Posterior cingulate gyrus (tissue), 11 donors: ENCODE measurements at regions not wholly inside any gene's neighbourhood (a gene's known extent, or its start where the extent isn't known, plus 50 kb on each side); places are given as distances from the start of the nearest gene placed in this dataset.

Source experiments
- DNase-seq, 10 donors: peaks; one replicate each; pipeline versions ENCODE4 v3.0.0 to v3.0.0-alpha.2; 2020 to 2021; ENCODE audit warnings: mixed read lengths in 3 of 10
- intact Hi-C: fragments of 100-400 bp; cut with DNase I; formaldehyde crosslinking; loops from one replicate; pipeline ENCODE4 v1.15.1; 2023

DNA sequence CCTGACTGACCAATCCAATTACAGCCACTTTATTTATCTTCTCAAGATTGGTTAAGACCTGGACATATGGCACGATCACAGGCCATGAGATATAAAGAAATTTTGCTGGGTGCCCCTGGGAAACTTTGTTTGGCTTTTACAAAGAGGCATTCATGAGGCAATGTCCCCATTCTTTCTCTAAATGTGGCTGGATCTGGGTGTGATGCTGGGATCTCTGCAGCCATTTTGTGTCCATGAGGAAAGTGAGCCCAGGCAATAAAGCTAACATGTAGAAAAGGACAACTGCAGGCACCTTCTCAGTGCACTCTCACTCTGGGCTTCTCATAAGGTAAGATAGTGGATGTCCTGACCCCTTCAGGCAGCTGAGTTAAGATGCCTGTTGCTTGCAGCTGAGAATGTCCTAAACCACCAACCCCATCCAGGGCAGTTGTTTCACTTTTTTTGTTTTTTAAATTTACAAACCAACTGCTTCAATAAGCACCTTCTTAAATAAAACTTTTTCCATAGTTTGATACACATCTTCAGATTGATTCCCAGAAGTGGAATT, 372.3 kb downstream of the MIAT start:
- DNase-seq: no peak
- intact Hi-C loops: no loop called here

GRCh38 chr22:27032091-27032761, 374.8 kb downstream of the MIAT start:
- intact Hi-C loops: no loop called here
- peak; percentile 49 to 95 (median 74) for DNase-seq

GRCh38 chr22:27041745-27042310, 384.4 kb downstream of the MIAT start:
- intact Hi-C loops: no loop called here
- DNase-seq: no peak

DNA sequence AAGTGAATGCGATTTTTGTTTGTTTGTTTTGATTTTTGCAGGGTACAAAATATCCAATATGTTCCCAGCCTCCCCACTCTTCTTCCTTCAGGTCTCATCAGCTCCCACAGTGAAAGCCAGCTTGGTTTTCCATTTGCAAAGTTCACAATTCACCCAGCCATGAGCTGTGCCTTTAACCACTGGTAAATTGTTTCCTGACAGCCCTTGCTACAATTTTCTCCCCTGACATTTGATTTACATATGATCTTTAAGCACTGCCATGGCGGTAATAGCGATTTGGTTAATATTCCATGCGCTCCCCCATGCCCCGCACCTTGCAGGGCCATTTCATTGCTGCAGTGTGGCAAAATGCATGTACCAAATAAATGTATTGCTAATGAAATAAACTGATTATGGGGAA, 385.9 kb downstream of the MIAT start:
- no peak for DNase-seq

GRCh38 chr22:27045103-27045947, 387.9 kb downstream of the MIAT start:
- intact Hi-C loops: no loop called here
- DNase-seq: no peak

More for the DNA sequence above, 385.9 kb downstream of the MIAT start:
- intact Hi-C loops: no loop called here

- intact Hi-C loops: no loop called here
- DNase-seq: no peak
Observed at GRCh38 chr22:27046086-27046485, 388.7 kb downstream of the MIAT start.

DNA sequence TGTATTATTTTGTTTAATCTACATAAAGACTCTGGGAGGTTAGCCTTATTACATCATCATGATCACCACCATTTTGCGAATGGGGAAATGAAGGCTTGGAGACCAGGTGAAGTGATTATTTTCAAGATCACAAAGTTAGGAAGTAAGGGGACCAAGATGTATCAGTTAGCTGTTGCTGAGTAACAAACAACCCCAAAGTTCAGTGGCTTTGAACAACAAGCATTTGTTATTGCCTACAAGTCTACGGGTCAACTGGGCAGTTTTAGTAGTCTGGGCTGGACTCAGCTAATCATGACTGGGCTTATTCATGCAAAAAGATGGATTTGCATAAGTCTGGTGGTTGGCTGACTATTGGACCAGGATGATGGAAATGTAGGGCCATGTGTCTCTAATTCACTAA, 389.2 kb downstream of the MIAT start:
- intact Hi-C loops: no loop called here

GRCh38 chr22:27050771-27051170, 393.4 kb downstream of the MIAT start:
- peak in 3 of 10 donors; percentile 6 to 19 (median 16) for DNase-seq
- intact Hi-C loops: no loop called here

More for the DNA sequence above, 389.2 kb downstream of the MIAT start:
- DNase-seq: no peak

DNA sequence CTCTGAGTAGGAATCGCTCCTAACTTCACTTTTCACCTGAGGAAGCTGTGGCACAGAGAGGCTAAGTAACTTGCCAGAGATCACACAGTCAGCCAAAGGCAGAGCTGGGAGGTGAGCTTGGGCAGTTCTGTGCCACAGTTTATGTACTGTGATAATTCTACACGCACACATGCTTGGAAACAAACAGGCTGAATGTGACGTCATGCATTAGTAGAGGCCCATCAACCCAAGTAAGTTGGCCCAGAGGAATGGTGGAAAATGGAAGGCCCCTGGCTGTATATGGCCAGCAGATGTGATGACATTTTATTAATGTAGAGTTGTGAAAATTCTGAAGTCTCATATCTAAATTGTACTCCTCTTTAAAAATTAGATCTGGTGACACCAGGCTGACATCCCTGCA, 394.0 kb downstream of the MIAT start:
- intact Hi-C loops: no loop called here
- no peak for DNase-seq

GRCh38 chr22:27057717-27058116, 400.3 kb downstream of the MIAT start:
- intact Hi-C loops: no loop called here
- no peak for DNase-seq

DNA sequence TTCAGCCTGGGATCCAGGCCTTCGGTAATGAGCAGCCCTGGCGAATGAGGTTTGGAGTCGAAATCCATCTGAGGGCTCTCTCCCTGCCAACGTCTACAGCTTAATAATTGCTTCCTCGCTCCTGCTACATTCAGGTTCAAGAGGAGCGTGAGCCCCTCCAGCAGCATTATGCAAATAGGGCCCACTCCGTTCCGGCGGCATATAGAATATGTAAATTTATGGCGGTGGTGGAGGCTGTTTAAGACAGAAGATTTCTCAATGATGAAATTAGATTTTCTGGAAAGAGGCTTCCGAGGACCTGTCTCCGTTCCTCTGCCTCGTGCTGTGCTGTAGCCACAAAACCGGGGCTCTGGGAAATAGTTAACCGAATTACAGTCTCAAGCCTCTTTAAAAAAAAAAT, 402.8 kb downstream of the MIAT start:
- intact Hi-C loops: no loop called here

DNA sequence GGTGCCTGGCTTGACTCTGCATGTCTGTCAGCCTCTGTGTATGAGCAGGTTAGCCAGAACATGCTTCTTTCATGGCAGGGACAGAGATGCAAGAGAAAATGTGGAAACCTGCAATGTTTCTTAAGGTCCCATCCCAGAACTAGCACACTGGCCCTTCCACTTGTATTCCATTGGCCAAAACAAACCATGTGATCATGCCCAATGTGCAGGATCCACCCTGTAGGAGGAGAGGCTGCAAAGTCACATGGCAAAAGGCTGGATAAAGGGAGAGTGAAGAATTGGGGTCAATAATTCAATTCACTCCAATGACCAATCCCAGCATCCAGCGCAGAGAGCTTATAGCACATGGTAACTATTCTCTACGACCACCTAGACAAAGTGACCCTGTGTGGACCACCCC, 405.5 kb downstream of the MIAT start:
- intact Hi-C loops: no loop called here
- DNase-seq: no peak

More for the DNA sequence above, 402.8 kb downstream of the MIAT start:
- no peak for DNase-seq

DNA sequence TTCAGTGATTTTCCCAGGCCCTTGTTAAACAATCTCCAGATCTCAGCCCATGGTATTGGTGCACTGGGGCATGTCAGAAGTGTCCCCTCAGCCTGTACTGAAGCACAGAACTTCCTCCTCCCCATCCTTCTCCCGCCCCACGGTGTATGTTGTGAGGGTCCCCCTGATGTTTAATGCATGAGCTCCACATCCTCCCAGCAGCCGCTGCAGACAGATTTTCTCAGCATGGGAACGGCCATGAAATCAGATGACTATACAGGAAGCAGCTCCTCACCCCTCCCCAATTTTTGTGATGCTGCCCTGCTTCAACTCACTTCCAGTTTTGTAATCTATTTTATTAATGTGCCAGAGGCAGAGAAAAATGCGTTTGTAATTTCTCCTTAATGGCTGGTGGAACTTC, 406.0 kb downstream of the MIAT start:
- no peak for DNase-seq
- intact Hi-C loops: no loop called here

DNA sequence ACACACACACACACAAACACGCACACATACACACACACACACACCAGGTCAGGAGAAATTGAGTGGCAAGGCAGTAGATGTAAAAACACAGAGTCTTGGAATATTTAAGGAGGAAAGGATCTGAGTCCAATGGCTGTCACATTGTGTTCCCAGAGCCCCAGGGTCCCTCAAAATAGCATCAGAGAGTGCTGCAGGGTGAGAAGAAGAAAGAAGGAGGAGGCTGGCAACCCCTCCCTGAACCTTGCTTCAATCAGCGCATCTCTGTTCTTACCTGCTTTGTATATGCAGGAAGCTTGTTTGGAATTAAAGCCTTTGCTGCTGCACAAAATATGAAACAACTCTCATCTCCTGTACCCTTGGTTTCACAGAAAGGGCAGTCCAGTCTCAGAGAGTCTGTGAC, 406.5 kb downstream of the MIAT start:
- intact Hi-C loops: no loop called here
- no peak for DNase-seq

GRCh38 chr22:27064386-27064785, 407.0 kb downstream of the MIAT start:
- intact Hi-C loops: no loop called here
- no peak for DNase-seq

DNA sequence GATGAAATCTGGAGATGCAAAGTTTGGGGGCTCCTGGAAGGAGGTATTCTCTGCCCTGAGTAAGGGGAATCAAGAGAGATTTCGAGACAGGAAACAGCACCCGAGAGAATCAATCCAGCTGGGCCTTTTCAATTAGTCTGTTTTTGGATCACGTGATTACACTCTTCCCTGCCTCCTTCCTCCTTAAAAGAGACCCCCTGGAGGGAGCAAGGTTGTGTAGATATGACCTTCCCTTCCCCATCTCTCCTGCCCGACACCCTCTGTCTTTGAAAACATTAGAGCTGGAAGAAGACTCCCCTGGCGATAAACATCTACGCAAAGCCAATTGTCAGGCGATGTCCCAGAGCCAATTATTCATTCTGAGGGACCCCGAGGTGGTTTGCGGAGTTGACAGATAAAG, 407.9 kb downstream of the MIAT start:
- intact Hi-C loops: no loop called here
- DNase-seq: no peak

GRCh38 chr22:27066856-27067255, 409.5 kb downstream of the MIAT start:
- intact Hi-C loops: no loop called here
- DNase-seq: no peak

GRCh38 chr22:27068121-27068520, 410.7 kb downstream of the MIAT start:
- DNase-seq: no peak
- intact Hi-C loops: no loop called here

DNA sequence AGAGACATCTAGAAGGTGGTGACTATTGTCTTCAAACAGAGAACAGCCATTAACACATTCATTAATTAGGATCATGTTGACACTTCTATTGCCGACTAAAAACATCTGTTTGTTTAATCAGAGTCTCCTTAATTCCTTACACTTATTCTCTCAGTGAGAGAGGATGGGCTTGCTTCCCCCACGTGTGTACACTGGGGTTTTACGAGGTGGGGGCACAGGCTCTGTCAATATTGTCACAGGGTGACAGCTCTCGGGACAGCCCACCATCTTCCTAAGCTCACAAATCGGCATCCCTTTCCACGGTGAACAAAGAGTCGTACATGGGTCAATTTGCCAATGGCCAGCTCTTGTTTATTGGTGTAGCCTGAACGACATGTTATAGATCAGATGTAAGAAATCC, 413.2 kb downstream of the MIAT start:
- DNase-seq: no peak
- intact Hi-C loops: no loop called here

DNA sequence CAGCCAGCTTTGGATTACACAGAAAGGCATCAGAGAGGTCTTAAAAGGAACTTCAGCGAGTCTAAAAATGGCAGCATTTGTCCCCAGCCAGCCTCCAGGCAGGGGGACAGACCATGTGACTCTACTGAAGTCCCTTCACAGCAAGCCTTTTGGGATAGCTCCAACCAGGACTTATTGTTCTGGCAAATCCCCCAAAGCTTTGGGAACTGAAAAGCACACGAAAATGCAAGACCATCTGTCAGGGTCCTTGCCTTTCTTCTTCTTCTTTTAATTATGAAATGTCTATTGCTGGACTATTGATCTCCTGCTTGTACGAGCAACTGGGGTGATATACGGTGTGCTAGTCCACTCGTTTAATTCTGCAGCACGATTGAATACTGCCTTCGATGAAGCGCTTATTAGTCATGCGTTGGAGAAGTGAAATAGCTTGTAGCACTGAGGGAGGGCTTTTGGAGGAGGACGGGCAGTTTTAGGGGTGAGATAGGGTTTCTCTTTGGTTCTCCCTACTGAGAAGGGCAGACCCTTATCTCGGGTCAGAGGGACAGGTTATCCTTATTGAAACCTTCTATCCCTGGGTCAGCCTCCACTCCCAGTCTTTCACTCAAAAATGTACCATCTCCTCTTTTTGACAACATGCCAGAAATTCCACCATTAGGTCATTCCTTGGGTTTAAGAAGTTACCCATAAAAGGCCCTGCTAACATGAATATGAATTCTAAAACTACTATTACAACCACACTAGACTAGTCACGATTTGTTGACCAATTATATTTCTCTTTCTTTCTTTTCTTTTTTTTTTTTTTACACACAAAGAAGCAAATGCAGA, 416.4 kb downstream of the MIAT start:
- no peak for DNase-seq

More for the DNA sequence above, 416.4 kb downstream of the MIAT start:
- intact Hi-C loops: no loop called here
